Activated CD8-positive, alpha-beta memory T cell treated with anti-CD3 and anti-CD28 coated beads, Interleukin-2, amount 10 ng/mL, durations not matched to agents 7 days and 5 days (primary cell): ENCODE measurements at regions not wholly inside any gene's neighbourhood (a gene's known extent, or its start where the extent isn't known, plus 50 kb on each side); places are given as distances from the start of the nearest gene placed in this dataset.
"Not testable (repeated sequence)": the region's sequence is repeated elsewhere in the genome, so short reads cannot be mapped to it uniquely, and the experiment has no call there.

Experiments
- ATAC-seq: fragments of 150-1000 bp; cut with Tn5 transposase; one replicate; pipeline ENCODE4 v1.10.0; 2021; ENCODE audit warnings: moderate library complexity
- CTCF ChIA-PET: fragments of 350-600 bp; sonication (Branson Sonifier 250); formaldehyde crosslinking; loops from one replicate; lab custom pipeline; 2021; ENCODE audit warnings: antibody characterized with exemption; lab: Charles Lee
- DNase-seq: peaks from one replicate; pipeline ENCODE4 v3.0.0-alpha.2; 2020
- H3K27ac Mint-ChIP-seq: one replicate; pipeline ENCODE4 v1.8.0; 2021; ENCODE audit warnings: mild to moderate bottlenecking, mixed read lengths
- H3K27me3 Mint-ChIP-seq: one replicate; pipeline ENCODE4 v1.8.0; 2021; ENCODE audit warnings: mixed read lengths
- H3K36me3 Mint-ChIP-seq: one replicate; pipeline ENCODE4 v1.8.0; 2021; ENCODE audit warnings: mild to moderate bottlenecking, mixed read lengths
- H3K4me1 Mint-ChIP-seq: one replicate; pipeline ENCODE4 v1.8.0; 2021; ENCODE audit warnings: mixed read lengths
- H3K4me3 Mint-ChIP-seq: one replicate; pipeline ENCODE4 v1.8.0; 2021; ENCODE audit warnings: mild to moderate bottlenecking, moderate library complexity, mixed read lengths
- H3K9me3 Mint-ChIP-seq: one replicate; pipeline ENCODE4 v1.8.0; 2022; ENCODE audit warnings: low read depth, mixed read lengths

DNA sequence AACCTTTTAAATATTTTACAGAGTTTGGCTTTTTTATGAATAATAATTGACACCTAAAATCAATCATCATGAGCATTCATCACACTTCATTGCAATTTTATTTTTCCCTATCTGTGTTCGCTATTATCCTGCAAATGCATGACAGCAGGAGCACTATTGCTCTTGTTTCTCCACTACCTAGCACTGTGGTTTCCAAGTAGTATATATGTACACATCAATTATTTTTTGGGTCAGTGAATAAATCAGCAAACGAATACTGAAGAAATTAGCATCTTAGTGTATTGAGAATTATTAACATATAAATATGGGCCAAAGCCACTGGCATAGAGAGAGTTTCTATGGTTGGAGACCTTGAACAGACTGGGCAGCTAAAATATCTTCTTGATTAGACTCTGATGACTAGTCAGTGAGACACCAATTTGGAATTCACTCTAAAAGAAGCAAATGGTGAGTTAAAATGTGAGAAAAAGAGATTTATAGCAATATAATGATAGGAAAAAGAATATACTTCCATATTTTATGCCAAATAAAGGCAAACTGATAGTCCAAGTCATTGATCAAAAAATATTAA is 731.1 kb upstream of the LUZP2 start:
- CTCF ChIA-PET, result no interaction called here
- DNase-seq (no peak), ATAC-seq (no peak)
- H3K27ac Mint-ChIP-seq, result no peak overlapping the region
- no peak overlapping the region for H3K4me3 Mint-ChIP-seq
- no peaks in the 10 kb centered on the region for H3K36me3 Mint-ChIP-seq
- no peaks in the 10 kb centered on the region for H3K4me1 Mint-ChIP-seq
- H3K9me3 Mint-ChIP-seq, result peaks cover 6% of the 10 kb centered on the region
- no peaks in the 10 kb centered on the region for H3K27me3 Mint-ChIP-seq

DNA sequence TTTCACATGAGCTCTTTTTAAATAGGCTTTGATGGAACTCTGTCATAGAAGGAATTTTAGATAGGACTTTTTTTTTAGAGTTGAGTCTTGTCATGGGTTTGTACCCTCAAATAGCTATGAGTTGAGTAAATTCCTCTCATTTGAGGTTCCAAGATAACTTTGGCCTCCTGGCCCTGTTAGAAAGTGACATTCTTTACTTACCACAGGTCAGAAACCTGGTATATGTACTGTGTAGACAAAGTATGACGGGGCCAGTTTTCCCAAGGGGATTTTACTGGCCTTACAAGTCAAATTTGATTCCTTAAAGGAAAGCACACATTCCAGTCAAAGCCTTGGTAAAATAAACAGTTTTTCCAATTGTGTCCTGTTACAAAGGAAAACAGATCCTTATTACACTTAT is 729.3 kb upstream of the LUZP2 start:
- DNase-seq, result no peak
- CTCF ChIA-PET, result no interaction called here
- ATAC-seq, result no peak
- Mint-ChIP-seq H3K27ac (no peak overlapping the region), H3K27me3 (no peaks in the 10 kb centered on the region), H3K4me3 (no peak overlapping the region), H3K4me1 (no peaks in the 10 kb centered on the region), H3K36me3 (no peaks in the 10 kb centered on the region), H3K9me3 (peaks cover 8% of the 10 kb centered on the region)

DNA sequence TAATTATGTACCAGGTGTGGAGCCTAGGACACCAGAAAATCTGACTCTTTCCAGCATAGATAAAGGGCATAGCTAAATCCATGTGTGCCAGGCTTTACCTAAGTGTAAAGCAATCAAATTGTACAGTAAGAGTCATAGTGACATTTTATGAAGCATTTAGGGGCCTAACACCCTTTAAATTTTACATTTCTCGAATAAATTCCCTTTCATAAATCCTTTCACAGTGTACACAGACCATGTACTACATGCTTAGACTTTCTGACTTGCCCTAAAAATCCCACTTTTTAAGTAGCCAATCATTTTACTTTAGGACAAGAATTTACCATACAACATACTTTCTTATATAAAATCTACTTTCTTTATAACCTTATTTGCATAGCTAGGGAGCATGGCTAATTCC is 727.6 kb upstream of the LUZP2 start:
- no peaks in the 10 kb centered on the region for H3K4me1 Mint-ChIP-seq
- no peaks in the 10 kb centered on the region for H3K27me3 Mint-ChIP-seq
- H3K27ac Mint-ChIP-seq, result no peak overlapping the region
- no peak overlapping the region for H3K4me3 Mint-ChIP-seq
- CTCF ChIA-PET, result no interaction called here
- ATAC-seq (no peak), DNase-seq (no peak)
- peaks cover 7% of the 10 kb centered on the region for H3K9me3 Mint-ChIP-seq
- no peaks in the 10 kb centered on the region for H3K36me3 Mint-ChIP-seq

DNA sequence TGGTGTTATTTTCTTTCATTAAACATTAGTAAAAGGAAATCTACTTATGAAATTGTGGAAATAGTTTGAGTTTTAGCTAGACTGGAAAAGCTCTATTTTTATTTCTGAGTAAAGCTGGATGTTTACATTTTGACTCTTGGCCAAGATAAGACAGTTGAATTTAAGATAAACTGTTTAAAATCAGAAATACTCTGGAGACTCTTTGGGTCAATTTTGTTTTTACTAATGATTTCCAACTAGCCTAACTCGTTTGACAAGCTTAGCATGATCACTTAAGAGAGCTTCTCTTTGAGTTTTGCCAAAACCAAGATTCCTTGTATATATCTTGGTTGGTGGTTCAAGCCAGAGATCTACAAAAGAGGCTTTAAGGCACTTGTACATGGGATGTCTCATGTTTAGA is 724.8 kb upstream of the LUZP2 start:
- H3K27ac Mint-ChIP-seq, result no peak overlapping the region
- ATAC-seq (no peak), DNase-seq (no peak)
- no peaks in the 10 kb centered on the region for H3K27me3 Mint-ChIP-seq
- CTCF ChIA-PET, result no interaction called here
- H3K9me3 Mint-ChIP-seq, result peaks cover 4% of the 10 kb centered on the region
- H3K4me3 Mint-ChIP-seq, result no peak overlapping the region
- no peaks in the 10 kb centered on the region for H3K4me1 Mint-ChIP-seq
- H3K36me3 Mint-ChIP-seq, result no peaks in the 10 kb centered on the region

DNA sequence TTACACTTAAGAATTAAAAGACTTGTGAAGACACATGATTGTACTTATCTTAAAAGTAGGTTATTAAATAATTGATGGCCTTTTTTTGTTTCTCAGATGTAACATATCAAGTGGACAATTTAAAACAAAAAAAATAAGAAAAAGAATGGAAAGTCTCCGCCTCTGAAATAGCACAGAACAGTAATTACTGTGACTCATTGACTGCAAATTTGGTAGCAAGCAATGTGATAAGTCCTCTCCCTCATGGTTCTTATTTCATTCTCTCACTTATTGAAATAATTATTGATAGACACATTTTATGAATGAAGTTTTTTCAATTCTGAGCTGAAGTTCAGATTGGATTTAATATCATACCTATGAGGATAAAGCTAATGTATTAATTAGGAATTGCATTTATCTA is 717.9 kb upstream of the LUZP2 start:
- Mint-ChIP-seq H3K36me3 (no peaks in the 10 kb centered on the region), H3K4me3 (no peak overlapping the region), H3K9me3 (peaks cover 6% of the 10 kb centered on the region), H3K4me1 (no peaks in the 10 kb centered on the region), H3K27ac (no peak overlapping the region), H3K27me3 (no peaks in the 10 kb centered on the region)
- ATAC-seq (no peak), DNase-seq (no peak)
- CTCF ChIA-PET, result no interaction called here

DNA sequence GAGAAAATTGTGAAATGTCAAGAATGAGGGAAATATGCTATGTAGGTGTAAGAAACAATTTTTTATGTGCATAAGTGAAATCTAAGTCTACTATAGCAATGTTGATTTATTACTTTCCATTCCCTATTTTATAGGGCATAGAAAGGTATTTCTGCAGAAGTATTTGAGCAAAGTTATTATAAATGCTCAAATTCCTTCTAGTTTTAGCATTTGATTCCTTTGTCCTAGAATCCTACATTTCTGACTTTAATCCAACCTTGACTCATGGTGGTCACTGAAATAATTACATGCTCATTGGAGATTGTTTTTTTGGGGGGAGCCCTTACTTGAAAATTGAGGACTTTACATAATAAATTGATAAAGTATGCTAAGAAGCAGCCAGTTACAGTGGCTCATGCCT is 716.6 kb upstream of the LUZP2 start:
- no peak for DNase-seq
- Mint-ChIP-seq H3K36me3 (no peaks in the 10 kb centered on the region), H3K4me3 (no peak overlapping the region), H3K9me3 (peaks cover 10% of the 10 kb centered on the region), H3K27ac (no peak overlapping the region), H3K4me1 (no peaks in the 10 kb centered on the region), H3K27me3 (no peaks in the 10 kb centered on the region)
- CTCF ChIA-PET, result no interaction called here
- ATAC-seq, result no peak

DNA sequence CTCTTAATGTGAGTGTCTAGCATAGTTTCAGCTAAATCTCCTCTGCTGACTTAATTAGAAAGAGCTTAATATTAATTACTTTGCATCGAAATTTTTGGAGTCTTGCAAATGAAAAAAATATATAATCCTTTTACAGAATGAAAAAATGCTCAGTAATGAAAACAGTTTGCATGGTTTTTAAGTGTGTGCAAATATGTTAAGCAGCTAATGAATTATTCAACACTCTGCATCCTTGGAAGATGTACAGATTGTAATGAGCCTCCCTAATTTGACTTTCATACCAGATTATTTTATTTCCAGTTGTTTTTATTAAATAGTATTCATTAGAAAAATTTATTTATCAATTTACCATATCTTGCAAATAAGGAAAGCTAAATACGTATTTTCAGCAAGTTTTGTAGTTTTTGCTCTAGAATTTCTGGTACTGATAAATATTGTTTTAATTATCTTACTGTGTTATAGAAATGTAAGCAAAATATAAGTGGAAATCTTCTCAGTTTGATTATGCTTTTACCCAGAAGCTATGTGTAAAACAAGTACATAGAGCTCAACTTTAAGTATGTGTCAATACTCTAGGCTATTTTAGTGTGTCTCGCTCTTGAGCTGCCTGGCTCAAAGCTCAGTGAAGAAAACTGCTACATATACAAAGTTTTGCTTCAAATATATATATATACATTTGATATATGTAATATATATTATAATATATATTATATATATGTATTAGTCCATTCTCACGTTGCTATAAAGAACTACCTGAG is 714.9 kb upstream of the LUZP2 start:
- H3K36me3 Mint-ChIP-seq, result no peaks in the 10 kb centered on the region
- ATAC-seq (no peak), DNase-seq (no peak)
- CTCF ChIA-PET, result no interaction called here
- H3K27ac Mint-ChIP-seq, result no peak overlapping the region
- H3K9me3 Mint-ChIP-seq, result peaks cover 12% of the 10 kb centered on the region
- no peaks in the 10 kb centered on the region for H3K27me3 Mint-ChIP-seq
- no peaks in the 10 kb centered on the region for H3K4me1 Mint-ChIP-seq
- H3K4me3 Mint-ChIP-seq, result no peak overlapping the region

DNA sequence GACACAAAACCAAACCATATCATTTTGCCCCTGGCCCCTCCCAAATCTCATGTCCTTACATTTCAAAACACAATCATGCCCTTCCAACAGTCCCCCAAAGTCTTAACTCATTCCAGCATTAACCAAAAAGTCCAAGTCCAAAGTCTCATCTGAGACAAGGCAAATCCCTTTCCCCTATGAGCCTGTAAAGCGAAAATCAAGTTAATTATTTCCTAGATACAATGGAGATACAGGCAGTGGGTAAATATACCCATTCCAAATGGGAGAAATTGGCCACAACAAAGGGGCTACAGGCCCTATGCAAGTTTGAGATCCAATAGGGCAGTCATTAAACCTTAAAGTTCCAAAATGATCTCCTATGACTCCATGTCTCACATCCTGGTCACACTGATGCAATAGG is 709.9 kb upstream of the LUZP2 start:
- H3K27me3 Mint-ChIP-seq, H3K36me3 Mint-ChIP-seq, DNase-seq, ATAC-seq, H3K27ac Mint-ChIP-seq, H3K4me3 Mint-ChIP-seq, CTCF ChIA-PET, H3K4me1 Mint-ChIP-seq: not testable (repeated sequence)
- H3K9me3 Mint-ChIP-seq, result peaks cover 11% of the 10 kb centered on the region

DNA sequence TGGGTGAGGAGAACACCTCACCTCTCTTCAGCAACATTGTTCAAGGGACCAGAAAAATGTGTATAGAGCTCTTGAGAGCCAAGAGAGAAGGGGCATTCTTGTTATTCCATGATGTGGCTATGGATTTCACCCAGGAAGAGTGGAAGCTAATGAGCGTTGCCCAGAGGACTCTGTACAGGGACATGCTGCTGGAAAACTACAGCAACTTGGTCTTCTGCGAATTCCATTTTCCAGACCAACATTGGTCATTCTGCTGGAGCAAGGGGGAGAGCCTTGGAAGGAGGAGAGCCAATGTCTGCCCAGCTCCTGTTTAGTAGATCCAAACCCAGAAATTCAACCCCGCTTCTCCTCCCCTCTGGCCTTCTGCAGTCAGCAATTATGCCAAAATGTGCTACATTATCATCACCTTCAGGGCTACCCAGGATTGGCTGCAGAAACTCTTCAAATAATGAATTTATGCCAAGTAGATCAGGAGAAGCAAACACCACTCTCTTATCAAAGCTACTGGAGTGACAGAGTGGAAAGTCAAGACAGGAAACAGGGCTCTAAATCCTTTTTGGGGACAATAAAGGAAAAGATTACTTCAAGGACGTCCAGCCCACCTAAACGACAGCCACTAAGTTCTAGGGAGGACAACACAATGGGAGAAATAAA is 707.5 kb upstream of the LUZP2 start:
- DNase-seq (no peak), ATAC-seq (no peak)
- no peak overlapping the region for H3K4me3 Mint-ChIP-seq
- H3K4me1 Mint-ChIP-seq, result no peaks in the 10 kb centered on the region
- H3K27me3 Mint-ChIP-seq, result no peaks in the 10 kb centered on the region
- H3K27ac Mint-ChIP-seq, result no peak overlapping the region
- CTCF ChIA-PET, result no interaction called here
- peaks cover 14% of the 10 kb centered on the region for H3K9me3 Mint-ChIP-seq
- H3K36me3 Mint-ChIP-seq, result no peaks in the 10 kb centered on the region

DNA sequence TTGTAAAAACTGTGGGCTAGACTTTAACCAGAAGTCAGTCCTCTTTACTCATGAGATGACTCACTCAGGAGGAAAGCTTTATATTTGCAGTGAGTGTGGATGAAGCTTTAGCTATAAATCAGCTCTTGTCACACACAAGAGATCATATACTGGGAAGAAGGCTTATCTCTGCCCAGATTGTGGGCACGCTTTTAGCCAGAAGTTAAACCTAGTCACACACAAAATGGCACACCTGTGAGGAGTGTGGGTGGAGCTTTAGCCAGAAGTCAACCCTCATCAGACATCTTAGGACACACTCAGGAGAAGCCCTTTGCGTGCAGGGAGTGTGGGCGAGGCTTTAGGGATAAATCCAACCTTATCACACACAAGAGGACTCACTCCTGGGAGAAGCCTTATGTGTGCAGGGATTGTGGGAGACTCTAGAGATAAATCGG is 706.9 kb upstream of the LUZP2 start:
- H3K27me3 Mint-ChIP-seq, result no peaks in the 10 kb centered on the region
- H3K36me3 Mint-ChIP-seq, result no peaks in the 10 kb centered on the region
- no peak overlapping the region for H3K4me3 Mint-ChIP-seq
- CTCF ChIA-PET, result no interaction called here
- no peak for ATAC-seq
- no peak overlapping the region for H3K27ac Mint-ChIP-seq
- H3K9me3 Mint-ChIP-seq, result peaks cover 10% of the 10 kb centered on the region
- no peak for DNase-seq
- no peaks in the 10 kb centered on the region for H3K4me1 Mint-ChIP-seq

DNA sequence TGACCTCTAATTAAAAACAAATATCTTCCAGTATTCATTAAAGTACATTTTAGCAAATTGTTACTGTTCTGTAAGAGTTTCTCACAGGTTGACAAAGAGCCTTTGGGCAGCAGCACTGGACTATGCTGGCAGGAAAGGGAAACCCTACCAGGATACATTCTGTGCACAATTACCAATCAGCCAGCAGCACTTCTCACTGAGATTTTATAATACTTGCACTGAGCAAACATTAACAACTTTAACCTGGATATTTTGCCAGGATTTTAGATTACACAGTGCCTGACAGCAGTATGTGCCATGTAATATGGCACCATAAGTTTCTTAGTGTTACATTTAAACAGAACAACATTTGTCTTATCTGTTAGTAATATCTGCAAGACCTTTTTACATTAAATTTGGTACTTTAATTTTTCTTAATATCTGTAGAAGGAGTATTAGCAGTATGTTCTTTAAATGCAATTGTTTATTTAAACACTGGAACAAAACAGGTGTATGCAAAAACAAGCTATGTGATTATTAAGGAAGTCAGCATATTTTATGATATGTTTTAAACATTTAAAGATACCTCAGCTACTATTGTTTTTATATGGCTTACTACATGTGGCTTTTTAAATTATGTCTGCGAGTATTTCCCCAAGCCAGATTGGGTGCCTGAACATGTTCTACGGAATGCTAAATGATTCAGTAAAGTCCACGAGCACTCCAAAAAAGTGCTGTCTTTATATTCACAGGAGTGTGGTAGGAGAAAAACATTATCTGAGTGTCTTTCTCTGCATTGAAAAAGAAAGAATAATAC is 699.0 kb upstream of the LUZP2 start:
- ATAC-seq, result no peak

DNA sequence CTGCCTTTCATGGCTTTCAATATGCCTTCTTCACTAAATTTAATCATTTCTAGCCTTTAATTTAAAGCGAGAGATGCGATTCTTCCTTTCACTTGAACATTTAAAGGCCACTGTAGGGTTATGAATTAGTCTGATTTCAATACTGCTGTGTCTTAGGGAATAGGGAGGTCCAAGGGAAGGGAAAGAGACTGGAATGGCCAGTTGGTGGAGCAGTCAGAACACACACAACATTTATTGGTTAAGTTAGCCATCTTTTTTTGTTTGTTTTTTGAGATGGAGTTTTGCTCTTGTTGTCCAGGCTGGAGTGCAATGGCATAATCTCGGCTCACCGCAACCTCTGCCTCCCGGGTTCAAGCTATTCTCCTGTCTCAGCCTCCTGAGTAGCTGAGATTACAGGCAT is 662.5 kb upstream of the LUZP2 start:
- H3K4me3 Mint-ChIP-seq, H3K27me3 Mint-ChIP-seq, CTCF ChIA-PET, H3K4me1 Mint-ChIP-seq, H3K9me3 Mint-ChIP-seq, DNase-seq, H3K27ac Mint-ChIP-seq, ATAC-seq, H3K36me3 Mint-ChIP-seq: not testable (repeated sequence)

More for the DNA sequence above, 699.0 kb upstream of the LUZP2 start:
- CTCF ChIA-PET, result no interaction called here
- Mint-ChIP-seq H3K4me3 (no peak overlapping the region), H3K36me3 (no peaks in the 10 kb centered on the region), H3K27ac (no peak overlapping the region), H3K4me1 (no peaks in the 10 kb centered on the region), H3K9me3 (peaks cover 8% of the 10 kb centered on the region), H3K27me3 (no peaks in the 10 kb centered on the region)
- no peak for DNase-seq

DNA sequence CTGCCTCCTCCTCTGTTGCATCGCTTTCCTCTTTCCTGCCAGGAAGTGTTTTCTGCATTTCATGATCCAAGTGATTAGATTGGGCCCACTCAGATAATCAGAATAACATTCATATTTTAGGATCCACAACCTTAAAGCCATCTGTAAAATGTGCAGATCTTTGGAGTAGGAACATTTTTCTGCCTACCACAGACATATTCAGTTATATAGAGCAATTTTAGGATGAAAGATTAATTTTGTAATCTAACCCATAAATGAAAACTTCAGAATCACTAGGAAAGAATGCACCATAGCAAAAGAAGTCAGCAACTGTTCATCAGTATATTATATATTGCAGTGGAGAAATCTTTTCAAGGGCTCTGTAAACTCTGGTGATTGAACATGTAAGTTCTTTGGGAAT is 659.9 kb upstream of the LUZP2 start:
- H3K27me3 Mint-ChIP-seq, result no peaks in the 10 kb centered on the region
- DNase-seq (no peak), ATAC-seq (no peak)
- H3K4me1 Mint-ChIP-seq, result no peaks in the 10 kb centered on the region
- CTCF ChIA-PET, result no interaction called here
- H3K36me3 Mint-ChIP-seq, result no peaks in the 10 kb centered on the region
- no peak overlapping the region for H3K4me3 Mint-ChIP-seq
- H3K27ac Mint-ChIP-seq, result no peak overlapping the region
- H3K9me3 Mint-ChIP-seq, result peaks cover 3% of the 10 kb centered on the region
